Ramos (cell line): ENCODE measurements at regions not wholly inside any gene's neighbourhood (a gene's known extent, or its start where the extent isn't known, plus 50 kb on each side); places are given as distances from the start of the nearest gene placed in this dataset.
"Not testable (repeated sequence)": the region's sequence is repeated elsewhere in the genome, so short reads cannot be mapped to it uniquely, and the experiment has no call there.

Source experiments
- in situ Hi-C: fragments of 300-500 bp; cut with MboI; formaldehyde crosslinking; loops from one replicate; pipeline ENCODE4 v1.14.3; 2022; ENCODE audit warnings: low sequenced_read_pairs; ENCODE audit not compliant: unreplicated experiment

GRCh38 chrX:26911785-26912184 is 551.4 kb downstream of the PPP4R3C start:
- in situ Hi-C loops = not testable (repeated sequence)

- in situ Hi-C loops = no loop called here
These were observed 553.4 kb downstream of the PPP4R3C start for GRCh38 chrX:26909728-26910127.

- in situ Hi-C loops = no loop called here
These were observed 554.9 kb downstream of the PPP4R3C start for GRCh38 chrX:26908218-26908617.

GRCh38 chrX:26889574-26889973 is 573.6 kb downstream of the PPP4R3C start:
- in situ Hi-C loops = no loop called here

DNA sequence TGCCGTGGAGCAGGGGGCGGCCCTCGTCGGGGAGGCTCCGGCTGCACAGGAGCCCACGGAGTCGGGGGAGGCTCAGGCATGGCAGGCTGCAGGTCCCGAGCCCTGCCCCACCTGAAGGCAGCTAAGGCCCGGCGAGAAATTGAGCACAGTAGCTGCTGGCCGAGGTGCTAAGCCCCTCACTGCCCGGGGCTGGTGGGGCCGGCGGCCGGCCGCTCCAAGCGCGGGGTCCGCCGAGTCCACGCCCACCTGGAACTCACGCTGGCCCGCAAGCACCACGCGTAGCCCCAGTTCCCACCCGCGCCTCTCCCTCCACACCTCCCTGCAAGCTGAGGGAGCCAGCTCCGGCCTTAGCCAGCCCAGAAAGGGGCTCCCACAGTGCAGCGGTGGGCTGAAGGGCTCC is 589.4 kb downstream of the PPP4R3C start:
- in situ Hi-C loops = no loop called here

DNA sequence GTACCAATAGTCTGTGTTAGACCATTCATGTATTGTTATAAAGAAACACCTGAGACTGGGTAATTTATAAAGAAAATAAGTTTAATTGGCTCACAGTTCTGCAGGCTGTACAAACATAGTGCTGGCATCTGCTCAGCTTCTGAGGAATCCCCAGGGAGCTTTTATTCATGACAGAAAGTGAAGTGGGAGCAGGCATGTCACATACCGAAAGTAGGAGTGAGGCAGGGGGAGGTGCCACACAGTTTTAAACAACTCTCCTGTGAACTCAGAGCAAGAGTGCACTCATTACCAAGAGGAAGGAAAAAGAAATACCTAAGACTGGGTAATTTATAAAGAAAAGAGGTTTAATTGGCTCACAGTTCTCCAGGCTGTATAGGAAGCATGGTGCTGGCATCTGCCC is 591.2 kb downstream of the PPP4R3C start:
- in situ Hi-C loops = no loop called here

DNA sequence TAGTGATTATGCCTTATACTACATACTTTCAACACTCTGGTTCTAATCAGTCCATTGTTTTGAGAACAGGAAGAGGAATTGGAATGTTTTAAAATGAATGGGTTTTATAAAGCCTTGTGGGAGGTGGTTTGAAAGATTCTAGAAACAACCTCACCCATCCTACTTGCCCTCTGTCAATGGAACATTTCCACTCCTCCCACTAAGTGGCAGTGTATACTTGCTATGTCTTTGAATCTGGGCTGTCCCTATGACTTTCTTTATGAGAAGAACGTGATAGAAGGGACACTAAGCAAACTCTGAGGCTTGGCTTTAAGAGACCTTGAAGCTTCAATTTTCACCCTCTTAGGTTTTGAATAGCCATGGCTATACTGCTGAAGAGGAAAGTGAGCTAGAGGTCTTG is 611.2 kb downstream of the PPP4R3C start:
- in situ Hi-C loops = no loop called here

DNA sequence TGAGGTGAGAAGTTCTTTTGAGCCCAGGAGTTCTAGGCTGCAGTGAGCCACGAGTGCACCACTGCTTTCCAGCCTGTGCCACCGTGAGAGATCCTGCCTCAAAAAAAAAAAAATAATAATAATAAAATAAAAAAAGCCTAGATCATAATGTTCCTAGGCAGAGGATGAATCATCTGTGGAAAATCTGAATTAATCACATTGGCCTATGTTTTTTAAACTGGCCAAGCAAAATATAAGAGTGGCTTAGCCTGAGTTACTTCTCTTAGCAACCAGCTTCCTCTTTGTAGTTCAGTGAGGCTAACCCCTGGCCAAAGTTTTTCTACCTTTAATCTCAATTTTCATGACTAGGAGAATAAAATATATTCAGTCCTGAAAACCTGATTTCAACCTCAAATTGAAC is 614.6 kb downstream of the PPP4R3C start:
- in situ Hi-C loops = no loop called here

GRCh38 chrX:26845056-26845455 is 618.1 kb downstream of the PPP4R3C start:
- in situ Hi-C loops = no loop called here

- in situ Hi-C loops = no loop called here
These were observed 606.5 kb downstream of the MAGEB5 start for GRCh38 chrX:26822448-26822847.

- in situ Hi-C loops = loop anchor here (25.0 kb wide), 1 partner anchor 398 kb away; no protein-coding TSS in a partner anchor
These were observed 573.8 kb downstream of the MAGEB5 start for GRCh38 chrX:26789751-26790150.

GRCh38 chrX:26788402-26788998 is 572.5 kb downstream of the MAGEB5 start:
- in situ Hi-C loops = loop anchor here (25.0 kb wide), 1 partner anchor 399 kb away; no protein-coding TSS in a partner anchor

DNA sequence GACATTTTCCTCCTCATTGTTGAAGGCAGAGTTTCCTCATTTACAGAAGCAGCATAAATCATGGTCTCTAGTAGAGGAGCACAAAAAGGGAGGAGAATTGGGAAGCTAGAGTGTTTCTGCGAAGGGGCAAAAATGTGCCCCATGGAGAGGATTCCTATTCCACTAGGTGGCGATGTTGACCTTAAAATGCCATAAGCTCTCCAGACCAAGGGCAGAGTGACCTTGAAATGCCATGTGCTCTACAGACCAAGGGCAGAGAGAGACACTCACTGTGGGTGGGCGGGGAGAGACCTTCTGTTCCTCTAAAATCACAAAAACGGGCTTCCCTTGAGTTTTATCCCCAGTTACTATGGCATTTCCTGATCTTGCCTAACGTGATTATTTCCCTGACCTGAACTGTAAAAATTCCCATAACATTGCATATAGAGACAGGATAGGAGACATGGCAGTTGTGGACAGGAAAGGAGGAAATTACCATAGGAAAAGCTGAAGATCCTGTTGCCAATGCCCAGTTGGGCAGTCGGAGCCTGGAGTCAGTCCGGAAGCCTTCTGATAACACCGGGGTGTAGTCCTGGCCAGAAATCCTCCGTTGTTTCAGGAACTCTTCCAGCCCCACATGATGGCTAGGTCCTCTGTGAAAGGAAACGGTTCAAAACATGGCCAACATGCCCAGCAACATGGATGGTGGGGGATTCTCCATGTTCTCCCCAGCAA is 567.7 kb downstream of the MAGEB5 start:
- in situ Hi-C loops = loop anchor here (25.0 kb wide), 1 partner anchor 404 kb away; no protein-coding TSS in a partner anchor

- in situ Hi-C loops = loop anchor here (25.0 kb wide), 1 partner anchor 409 kb away; no protein-coding TSS in a partner anchor
These were observed 562.4 kb downstream of the MAGEB5 start for GRCh38 chrX:26778320-26778888.

DNA sequence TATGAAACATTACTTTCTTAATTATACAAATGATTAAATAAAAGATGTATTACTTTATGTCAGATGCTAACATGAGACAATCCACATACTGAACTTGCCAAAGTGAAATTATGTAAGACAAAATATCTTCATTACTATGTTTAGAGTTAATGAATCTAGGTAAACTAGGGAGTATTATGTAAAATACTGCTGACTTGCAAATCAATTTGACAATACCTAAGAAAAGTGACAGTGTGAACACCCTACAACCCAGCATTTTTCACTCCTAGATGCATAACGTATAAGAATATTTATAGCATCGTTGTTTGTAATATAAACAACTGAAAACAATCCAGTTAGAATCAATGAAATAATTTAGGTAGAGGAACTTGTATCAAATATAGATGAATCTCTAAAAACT is 546.3 kb downstream of the MAGEB5 start:
- in situ Hi-C loops = no loop called here

GRCh38 chrX:26755760-26756159 is 539.8 kb downstream of the MAGEB5 start:
- in situ Hi-C loops = not testable (repeated sequence)

GRCh38 chrX:26747877-26748276 is 531.9 kb downstream of the MAGEB5 start:
- in situ Hi-C loops = no loop called here

DNA sequence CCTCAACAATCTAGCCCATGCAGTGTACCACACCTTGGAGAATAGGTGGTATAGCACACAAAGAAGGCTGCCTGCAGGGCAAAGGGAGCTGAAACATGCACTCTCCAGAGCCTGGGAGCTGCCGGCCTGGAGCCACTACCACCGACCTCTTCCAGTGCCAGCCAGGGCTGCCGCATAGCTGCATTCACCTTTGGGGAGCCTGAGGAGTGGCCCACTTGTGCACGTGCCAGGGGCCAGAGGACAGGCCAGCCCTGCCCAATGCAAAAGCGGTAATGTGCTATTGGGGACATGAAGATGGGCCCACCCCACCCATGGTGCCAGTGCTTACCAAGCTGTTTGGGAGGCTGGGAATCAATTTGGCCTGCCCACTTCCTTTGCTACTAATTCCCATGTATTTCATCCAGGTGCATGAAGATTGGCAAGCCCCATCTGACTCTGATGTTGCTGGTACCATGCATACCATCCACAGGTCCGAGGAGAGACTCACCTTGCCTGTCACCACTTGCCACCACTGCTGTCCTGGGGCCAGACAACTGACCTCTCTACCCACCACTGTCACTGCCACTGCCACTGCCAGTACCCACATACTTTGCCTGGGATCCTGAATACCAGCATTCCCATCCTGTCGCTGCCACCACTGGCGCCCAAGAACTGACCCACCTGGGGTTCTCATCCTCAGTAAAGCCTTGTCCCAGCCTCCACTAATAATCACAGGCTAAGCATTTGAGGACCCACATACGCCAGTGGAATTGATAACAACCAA is 506.9 kb downstream of the MAGEB5 start:
- in situ Hi-C loops = no loop called here

GRCh38 chrX:26672571-26672970 is 456.6 kb downstream of the MAGEB5 start:
- in situ Hi-C loops = no loop called here

- in situ Hi-C loops = no loop called here
These were observed 454.6 kb downstream of the MAGEB5 start for GRCh38 chrX:26670521-26670920.

GRCh38 chrX:26664919-26665318 is 448.9 kb downstream of the MAGEB5 start:
- in situ Hi-C loops = no loop called here
